ENCODE measurements at regions not wholly inside any gene's neighbourhood (a gene's known extent, or its start where the extent isn't known, plus 50 kb on each side); places are given as distances from the start of the nearest gene placed in this dataset.

DNA sequence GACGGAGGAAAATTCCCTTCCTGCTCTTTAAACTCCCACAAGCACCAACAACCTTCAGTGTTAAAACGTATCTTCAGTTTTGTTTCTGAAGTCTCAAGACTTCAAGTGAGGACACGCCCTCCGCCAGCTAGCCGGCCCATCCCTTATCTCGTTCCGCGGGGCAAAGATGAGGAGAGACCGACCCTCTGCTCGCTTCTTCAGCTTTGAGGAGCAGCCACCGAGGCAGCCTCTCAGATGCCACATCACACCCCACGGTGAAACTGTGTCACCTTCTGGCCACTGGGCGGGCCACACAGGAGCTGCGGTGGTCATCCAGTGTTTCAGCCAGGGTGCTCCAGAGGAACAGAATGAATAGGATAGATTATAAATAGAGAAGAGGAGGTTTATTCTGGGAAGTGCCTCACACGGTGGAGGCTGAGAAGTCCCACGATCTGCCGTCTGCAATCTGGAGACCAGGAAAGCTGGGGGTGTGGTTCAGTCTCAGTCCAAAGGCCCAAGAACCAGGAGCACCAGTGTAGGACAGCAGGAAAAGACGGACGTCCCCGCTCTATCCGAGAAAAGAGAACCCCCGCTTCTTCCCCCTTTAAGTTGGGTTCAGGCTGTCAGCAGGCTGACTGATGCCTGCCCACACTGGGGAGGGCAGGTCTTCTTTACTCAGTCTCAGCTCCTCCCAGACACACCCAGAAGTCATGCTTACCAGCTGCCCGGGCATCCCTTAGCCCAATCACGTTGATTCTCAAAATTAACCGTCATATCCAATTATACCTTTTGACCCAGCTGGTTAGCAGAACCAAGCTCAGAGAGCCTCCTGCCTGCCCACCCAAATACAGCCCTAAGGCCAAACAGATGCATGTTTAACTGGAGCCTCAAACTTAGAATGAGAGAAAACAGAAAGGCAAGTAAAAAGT lies 399.7 kb upstream of the ID2 start:
- DNase-seq (ENCODE audit: low read depth): no peak

DNA sequence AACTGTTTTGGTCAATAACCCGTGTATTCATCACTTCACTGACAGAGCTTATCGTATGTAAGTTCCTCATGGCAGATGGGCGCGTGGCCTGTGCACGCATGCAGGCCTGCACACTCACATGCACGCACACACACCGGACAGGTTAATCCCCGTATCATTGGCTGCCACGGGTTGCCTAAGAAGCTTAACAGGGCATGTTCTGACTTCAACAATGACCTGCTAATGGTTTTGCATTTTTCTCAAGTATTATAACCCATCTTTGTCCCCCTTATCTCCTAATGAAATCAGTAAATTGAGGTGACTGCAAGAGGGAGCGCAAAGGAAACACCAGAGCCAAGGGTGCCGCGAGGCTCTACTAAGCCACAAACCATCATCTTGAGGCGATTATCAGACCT lies 399.0 kb upstream of the ID2 start:
- DNase-seq (ENCODE audit: low read depth): no peak

DNA sequence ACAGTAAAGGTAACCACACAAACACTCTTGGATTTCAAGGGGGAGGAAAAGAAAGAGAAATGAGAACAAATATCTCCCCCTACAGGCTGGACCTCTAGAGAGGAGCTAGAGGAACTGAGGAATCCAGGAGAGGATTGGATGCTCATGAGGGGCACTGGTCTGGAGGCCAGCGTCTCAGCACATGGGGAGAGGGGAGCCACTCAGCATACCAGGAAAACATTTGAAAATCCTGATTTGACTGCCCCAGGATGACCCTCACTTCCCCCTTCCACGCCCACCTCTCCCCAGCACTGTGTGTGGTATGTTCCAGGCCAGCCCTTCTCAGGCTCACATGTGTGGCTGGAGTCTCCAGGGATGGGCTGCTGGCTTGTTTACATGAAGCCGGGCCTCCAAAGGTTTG lies 396.8 kb upstream of the ID2 start:
- peak; percentile 23 for DNase-seq (ENCODE audit: low read depth)

DNA sequence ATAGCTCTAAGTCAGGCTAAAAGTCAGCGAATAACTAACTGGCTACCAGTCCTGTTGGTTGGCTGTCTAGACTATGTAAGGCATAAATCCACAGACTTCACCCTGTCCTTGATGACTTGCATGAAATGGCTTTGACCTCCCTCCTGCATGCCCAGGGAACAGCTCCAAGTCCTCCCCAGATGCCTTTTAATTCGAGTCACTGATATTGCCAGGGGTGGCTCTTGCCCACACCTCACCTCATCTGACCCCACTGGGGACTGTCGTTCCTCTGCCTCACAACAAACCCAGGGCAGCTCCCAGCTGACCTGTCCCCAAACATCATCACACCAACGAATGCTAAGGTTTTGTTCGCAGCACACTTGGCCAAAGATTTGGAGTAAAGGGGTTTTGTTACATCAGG lies 396.0 kb upstream of the ID2 start:
- DNase-seq (ENCODE audit: low read depth): no peak

DNA sequence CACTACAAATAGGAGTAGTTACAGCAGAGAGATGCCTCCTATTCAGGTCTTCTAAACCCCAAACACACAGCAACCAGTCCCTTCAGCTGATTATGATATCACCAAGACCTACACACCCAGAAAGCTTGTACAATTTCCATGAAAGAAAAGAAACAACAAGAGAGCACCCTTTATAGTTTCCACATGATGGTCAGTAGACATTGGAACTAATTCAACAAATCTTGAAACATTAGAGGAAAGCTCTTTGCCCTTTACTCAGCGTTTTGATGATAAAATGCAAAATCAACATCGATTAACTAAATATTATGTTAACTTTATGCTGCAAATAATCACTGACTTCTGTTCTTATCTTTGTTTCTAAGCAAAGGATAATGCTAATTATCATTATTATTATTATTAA lies 393.6 kb upstream of the ID2 start:
- DNase-seq (ENCODE audit: low read depth): no peak

- no peak for DNase-seq (ENCODE audit: low read depth)
These were observed 392.7 kb upstream of the ID2 start for GRCh38 chr2:8289111-8289510.

- no peak for DNase-seq (ENCODE audit: low read depth)
These were observed 391.0 kb upstream of the ID2 start for GRCh38 chr2:8290771-8291352.

- no peak for DNase-seq (ENCODE audit: low read depth)
These were observed 385.6 kb upstream of the ID2 start for GRCh38 chr2:8296306-8296705.

GRCh38 chr2:8297376-8298231 lies 384.3 kb upstream of the ID2 start:
- no peak for DNase-seq (ENCODE audit: low read depth)

GRCh38 chr2:8298783-8299182 lies 383.1 kb upstream of the ID2 start:
- DNase-seq (ENCODE audit: low read depth): no peak

DNA sequence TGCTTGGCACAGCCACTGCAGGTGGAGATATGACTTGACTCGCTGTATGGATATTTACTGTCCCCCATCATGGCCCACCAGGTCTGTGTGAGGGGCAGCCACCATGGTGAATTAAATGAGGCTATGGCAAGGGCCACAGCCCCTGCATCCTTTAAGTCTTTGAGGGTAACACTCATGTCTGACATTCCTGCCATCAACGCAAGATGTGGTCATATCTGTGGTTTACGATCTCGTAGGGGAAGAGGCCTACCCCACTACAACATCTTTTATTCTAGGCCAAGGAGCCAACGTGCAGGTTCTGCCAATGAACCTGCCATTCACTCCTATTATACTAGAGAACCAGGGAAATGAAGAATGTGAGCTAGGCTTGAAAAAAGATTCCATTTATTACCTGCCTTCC lies 381.6 kb upstream of the ID2 start:
- DNase-seq (ENCODE audit: low read depth): no peak

DNA sequence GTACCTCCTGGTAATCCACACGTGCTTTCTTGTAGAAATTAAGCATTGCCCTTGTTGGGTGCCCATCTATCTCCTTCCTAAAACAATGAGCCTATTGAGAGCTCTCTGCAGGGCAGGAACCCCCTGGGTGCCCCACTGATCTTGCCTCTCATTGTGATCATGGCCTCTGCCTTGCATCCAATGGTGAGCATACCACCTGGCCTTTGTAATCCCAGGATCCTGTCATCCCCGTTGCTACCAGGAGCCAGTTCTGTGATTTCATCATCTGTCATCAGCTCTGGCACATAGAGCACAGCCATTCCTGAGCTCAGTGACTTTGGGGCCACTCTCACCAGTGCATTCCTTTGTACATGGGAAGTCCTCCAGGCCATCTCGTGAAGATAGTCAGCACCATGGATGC lies 381.0 kb upstream of the ID2 start:
- DNase-seq (ENCODE audit: low read depth): no peak

GRCh38 chr2:8303322-8303832 lies 378.5 kb upstream of the ID2 start:
- peak; percentile 23 for DNase-seq (ENCODE audit: low read depth)

DNA sequence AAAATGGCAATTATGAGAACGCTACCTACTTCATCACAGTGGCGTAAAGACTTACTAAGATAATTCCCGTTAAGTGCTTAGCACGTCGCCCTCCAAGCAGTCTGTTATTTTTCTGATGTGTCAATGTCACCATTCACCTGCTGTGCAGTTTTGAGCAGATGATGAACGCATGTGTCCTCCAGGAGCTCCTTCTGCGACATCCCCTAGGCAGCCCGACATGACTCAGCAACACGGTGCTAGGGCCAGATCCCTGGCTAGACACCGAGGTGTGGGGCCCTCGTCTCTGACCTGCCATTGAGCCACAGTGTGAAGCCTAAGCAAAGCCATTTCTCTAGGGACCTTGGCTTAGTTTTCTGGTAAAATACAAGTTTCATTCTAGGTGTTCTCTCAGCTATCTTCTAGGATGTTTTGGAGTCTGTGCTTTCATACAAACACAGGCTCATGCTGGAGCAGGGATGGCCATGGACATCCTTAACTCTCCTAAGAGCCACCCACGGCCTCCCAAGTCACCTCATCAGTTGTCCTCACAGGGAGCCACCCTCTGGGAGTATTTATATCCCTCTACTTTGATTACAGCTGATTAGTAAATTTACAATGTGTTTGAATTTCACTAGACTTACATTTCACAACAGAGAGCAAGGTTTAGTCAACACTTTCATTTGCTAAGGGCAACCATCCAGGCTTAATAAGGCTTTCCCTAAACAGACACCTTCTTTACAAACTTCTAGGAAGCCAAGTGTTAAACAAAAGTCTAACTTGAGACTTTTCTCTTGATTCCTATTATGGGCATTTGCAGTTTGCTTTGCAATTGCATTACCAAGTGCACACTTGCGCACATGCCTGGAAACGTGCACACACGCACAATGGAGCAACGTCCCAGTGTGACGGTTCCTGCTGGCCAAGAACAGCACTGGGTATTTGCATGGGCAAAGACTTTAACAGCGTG lies 376.8 kb upstream of the ID2 start:
- DNase-seq (ENCODE audit: low read depth): no peak

- DNase-seq (ENCODE audit: low read depth): peak; percentile 72
These were observed 375.1 kb upstream of the ID2 start for GRCh38 chr2:8306530-8307351.

GRCh38 chr2:8307606-8308180 lies 374.2 kb upstream of the ID2 start:
- no peak for DNase-seq (ENCODE audit: low read depth)

DNA sequence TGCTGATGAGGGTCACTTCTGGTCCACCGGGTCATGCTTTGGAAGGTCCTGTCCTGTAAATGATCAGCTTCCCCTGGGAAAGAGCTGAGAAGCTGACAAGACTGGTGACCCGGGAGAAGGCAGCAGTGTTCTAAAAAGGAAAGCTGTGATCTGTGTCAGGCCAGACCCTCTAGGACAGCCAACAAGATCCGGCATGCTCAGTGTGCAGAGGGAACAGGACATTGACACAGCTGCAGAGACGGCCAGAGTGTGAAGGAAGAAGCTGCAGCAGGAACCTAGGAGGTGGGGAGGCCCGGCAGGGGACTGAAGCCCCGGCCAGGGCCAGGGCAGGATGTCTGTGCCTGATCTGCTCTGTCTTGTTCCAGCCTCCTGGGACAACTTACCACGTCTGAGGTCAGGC lies 372.7 kb upstream of the ID2 start:
- no peak for DNase-seq (ENCODE audit: low read depth)

DNA sequence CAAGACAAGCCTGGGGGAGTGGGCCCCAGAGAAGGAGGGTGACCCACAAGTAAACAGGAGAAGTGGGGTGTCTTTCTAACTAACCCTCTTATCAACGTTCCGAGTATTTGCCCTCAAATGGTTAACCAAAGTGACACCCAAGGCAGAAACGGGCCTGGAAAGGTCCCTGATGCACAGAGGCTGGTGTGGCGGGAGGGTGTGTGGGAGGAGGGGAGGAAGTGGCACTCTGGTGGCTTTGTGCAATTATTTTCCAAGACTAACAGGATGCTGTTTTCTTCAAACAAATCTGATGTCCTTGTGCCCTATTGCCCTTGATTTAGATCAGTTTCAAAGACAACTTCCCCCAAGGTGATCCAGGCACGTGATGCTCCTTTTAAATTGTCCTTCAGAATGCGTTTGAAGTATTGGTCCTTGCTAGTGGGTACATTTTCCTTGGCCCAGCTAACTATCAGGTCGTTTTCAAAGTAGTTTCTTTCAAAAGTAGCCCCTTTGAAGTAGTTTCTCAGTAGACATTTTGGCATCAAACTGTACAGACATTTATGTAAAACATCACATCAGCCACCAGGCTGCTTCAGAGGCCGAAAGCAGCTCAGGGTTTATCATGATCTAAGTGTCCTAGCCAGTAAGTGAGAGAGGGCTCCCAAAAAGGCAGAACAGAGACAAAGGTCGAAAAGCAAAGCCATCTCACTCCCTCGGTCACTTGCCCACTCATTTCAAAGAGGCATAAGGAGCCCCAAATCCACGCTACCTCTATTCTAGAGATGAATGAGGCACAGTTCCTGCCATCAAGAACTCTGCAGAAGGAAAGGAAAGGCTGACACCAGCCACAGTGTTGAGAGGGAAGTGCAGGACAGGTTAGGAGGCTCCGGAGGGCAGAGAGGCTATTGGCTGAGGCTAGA lies 371.1 kb upstream of the ID2 start:
- DNase-seq (ENCODE audit: low read depth): no peak

DNA sequence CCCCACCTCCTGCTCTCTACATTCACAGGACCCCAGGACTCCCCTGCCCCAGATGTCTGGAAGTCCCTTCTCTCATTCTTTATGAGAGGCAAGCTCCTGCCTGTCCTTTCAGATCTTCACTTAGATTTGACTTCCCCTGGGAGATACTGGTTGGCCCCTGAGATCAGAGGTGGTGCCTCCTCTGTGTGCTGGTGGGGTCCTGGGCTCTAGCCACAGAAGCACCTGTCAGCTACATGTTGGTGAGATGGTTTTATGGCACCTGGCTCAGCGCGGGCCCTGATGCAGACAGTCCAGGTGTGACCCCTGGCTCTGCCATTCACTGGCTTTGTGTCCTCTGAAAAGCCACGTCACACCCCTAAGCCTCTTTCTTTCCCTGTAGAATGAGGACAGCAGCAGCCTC lies 369.6 kb upstream of the ID2 start:
- DNase-seq (ENCODE audit: low read depth): no peak
